Ishikawa (cell line): ENCODE measurements at regions not wholly inside any gene's neighbourhood (a gene's known extent, or its start where the extent isn't known, plus 50 kb on each side); places are given as distances from the start of the nearest gene placed in this dataset.

ENCODE experiments used
- EP300 ChIP-seq: IDR thresholded peaks from 2 replicates; pipeline ENCODE4 v1.6.1; 2012; ENCODE audit warnings: borderline replicate concordance
- FOXM1 ChIP-seq: IDR thresholded peaks from 2 replicates; pipeline ENCODE4 v1.6.1; 2012; ENCODE audit warnings: low read depth, borderline replicate concordance
- NFIC ChIP-seq: IDR thresholded peaks from 2 replicates; pipeline ENCODE4 v1.6.1; 2012
- RAD21 ChIP-seq: IDR thresholded peaks from 2 replicates; pipeline ENCODE4 v1.6.1; 2012; ENCODE audit warnings: low read depth

DNA sequence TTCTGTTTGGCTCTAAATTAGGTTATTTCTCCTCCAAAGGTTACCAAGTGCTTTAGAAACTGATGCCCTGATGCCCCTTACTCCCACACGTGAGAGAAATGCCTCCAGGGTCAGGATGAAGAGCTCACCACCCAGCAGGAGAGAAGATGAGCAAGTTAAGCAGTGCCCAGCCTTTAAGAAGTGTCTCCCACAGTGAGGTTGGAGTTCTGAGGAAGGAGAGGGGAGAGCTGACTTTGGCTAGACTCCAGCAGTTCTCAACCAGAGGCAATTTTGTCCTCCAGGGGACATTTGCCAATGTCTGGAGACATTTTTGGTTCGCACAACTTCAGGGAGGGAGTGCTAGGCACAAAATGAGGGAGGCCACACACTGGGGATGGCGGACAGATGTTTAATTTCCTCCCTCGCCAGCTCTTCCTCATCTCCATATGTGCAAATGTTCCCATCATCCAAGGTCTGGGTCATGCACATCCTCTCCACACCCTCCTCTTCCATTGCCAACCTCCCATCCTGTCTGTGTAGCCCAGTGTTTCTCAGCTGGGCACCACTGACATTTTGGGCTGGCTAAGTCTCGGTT is 50.6 kb upstream of the SLC7A14 start:
- TF ChIP-seq RAD21 (no peak), NFIC (no peak), EP300 (no peak), FOXM1 (no peak)
